H54 (cell line): ENCODE measurements at regions not wholly inside any gene's neighbourhood (a gene's known extent, or its start where the extent isn't known, plus 50 kb on each side); places are given as distances from the start of the nearest gene placed in this dataset.
"Not testable (repeated sequence)": the region's sequence is repeated elsewhere in the genome, so short reads cannot be mapped to it uniquely, and the experiment has no call there.

Source experiments
- DNase-seq: peaks from one replicate; pipeline ENCODE4 v3.0.0; 2011; ENCODE audit warnings: low spot score, mixed read lengths; ENCODE audit not compliant: insufficient read length
- FAIRE-seq: peaks from 3 replicates; lab custom pipeline; 2011; peaks lifted over from hg19 to GRCh38; lab: Jason Lieb, UNC
- POLR2A ChIP-seq: IDR thresholded peaks from 2 replicates; pipeline ENCODE4 v1.6.1; 2011; ENCODE audit warnings: low read depth, mild to moderate bottlenecking, low read length

- no peak for TF ChIP-seq POLR2A
- DNase-seq, result no peak
- peak; percentile 92 for FAIRE-seq
Observed at GRCh38 chr17:63042256-63042812, 76.3 kb downstream of the TANC2 start.

- DNase-seq, FAIRE-seq: not testable (repeated sequence)
Observed at GRCh38 chr17:63057560-63057959, 91.5 kb downstream of the TANC2 start.

GRCh38 chr17:63066158-63066813 is 100.3 kb downstream of the TANC2 start:
- peak; percentile 33 for FAIRE-seq
- DNase-seq, result no peak
- TF ChIP-seq POLR2A, result no peak

- peak; percentile 78 for FAIRE-seq
- no peak for DNase-seq
- no peak for TF ChIP-seq POLR2A
Observed at GRCh38 chr17:63069245-63069644, 103.2 kb downstream of the TANC2 start.

- DNase-seq (no peak), FAIRE-seq (peak; percentile 6)
- TF ChIP-seq POLR2A, result no peak
Observed at GRCh38 chr17:63070031-63070430, 104.0 kb downstream of the TANC2 start.

GRCh38 chr17:63071797-63072196 is 105.8 kb downstream of the TANC2 start:
- FAIRE-seq (peak; percentile 45), DNase-seq (no peak)
- no peak for TF ChIP-seq POLR2A

GRCh38 chr17:63075969-63076368 is 109.9 kb downstream of the TANC2 start:
- no peak for TF ChIP-seq POLR2A
- DNase-seq (no peak), FAIRE-seq (peak; percentile 72)

- no peak for DNase-seq
- TF ChIP-seq POLR2A, result no peak
- no peak for FAIRE-seq
Observed at GRCh38 chr17:63078707-63079106, 112.7 kb downstream of the TANC2 start.

GRCh38 chr17:63082273-63082861 is 116.3 kb downstream of the TANC2 start:
- peak; percentile 90 for FAIRE-seq

GRCh38 chr17:63082952-63083351 is 116.9 kb downstream of the TANC2 start:
- FAIRE-seq (no peak), DNase-seq (no peak)
- no peak for TF ChIP-seq POLR2A

More at GRCh38 chr17:63082273-63082861, 116.3 kb downstream of the TANC2 start:
- DNase-seq, result no peak
- TF ChIP-seq POLR2A, result no peak

GRCh38 chr17:63086483-63087185 is 120.6 kb downstream of the TANC2 start:
- DNase-seq, result no peak
- TF ChIP-seq POLR2A, result no peak
- FAIRE-seq, result no peak

- DNase-seq, FAIRE-seq: not testable (repeated sequence)
Observed at GRCh38 chr17:63090358-63091114, 124.5 kb downstream of the TANC2 start.

GRCh38 chr17:63091909-63092308 is 125.9 kb downstream of the TANC2 start:
- FAIRE-seq, DNase-seq: not testable (repeated sequence)

GRCh38 chr17:63094631-63095030 is 128.6 kb downstream of the TANC2 start:
- DNase-seq (no peak), FAIRE-seq (no peak)
- no peak for TF ChIP-seq POLR2A
